Kidney (tissue), 13 donors: ENCODE measurements at regions not wholly inside any gene's neighbourhood (a gene's known extent, or its start where the extent isn't known, plus 50 kb on each side); places are given as distances from the start of the nearest gene placed in this dataset.

ENCODE experiments used
- DNase-seq, 5 donors: peaks; one replicate each; pipeline ENCODE4 v3.0.0-alpha.2; 2013 to 2020
- FAIRE-seq: peaks from 2 replicates; lab custom pipeline; 2012; peaks lifted over from hg19 to GRCh38; lab: Jason Lieb, UNC
- H3K27ac ChIP-seq, 2 donors: one replicate each; pipeline ENCODE4 v1.7.0; 2013; ENCODE audit warnings: low read depth in 2 of 2, low read length in 2 of 2, inconsistent platforms in 1 of 2
- H3K27me3 ChIP-seq: one replicate; pipeline ENCODE4 v1.7.1; 2013; ENCODE audit warnings: low read length, inconsistent platforms; ENCODE audit not compliant: control insufficient read depth, insufficient read depth
- H3K36me3 ChIP-seq, 3 donors: one replicate each; pipeline versions ENCODE4 v1.7.0 to v1.7.1; 2013; ENCODE audit warnings: low read length in 3 of 3, control low read depth in 1 of 3, inconsistent platforms in 1 of 3; ENCODE audit not compliant: insufficient read depth in 3 of 3, control insufficient read depth in 2 of 3
- H3K4me1 ChIP-seq, 3 donors: one replicate each; pipeline versions ENCODE4 v1.7.0 to v1.7.1; 2013; ENCODE audit warnings: low read length in 3 of 3, inconsistent platforms in 1 of 3, low read depth in 1 of 3; ENCODE audit not compliant: control insufficient read depth in 2 of 3, insufficient read depth in 2 of 3
- H3K4me3 ChIP-seq, 3 donors: one replicate each; pipeline versions ENCODE4 v1.7.0 to v1.8.1; 2013; ENCODE audit warnings: low read length in 3 of 3, control low read depth in 1 of 3, inconsistent platforms in 1 of 3
- H3K9ac ChIP-seq, 3 donors: one replicate each; pipeline versions ENCODE4 v1.7.0 to v1.7.1; 2013; ENCODE audit warnings: low read length in 3 of 3, control low read depth in 1 of 3, inconsistent platforms in 1 of 3
- H3K9me3 ChIP-seq, 3 donors: one replicate each; pipeline versions ENCODE4 v1.7.0 to v1.7.1; 2013; ENCODE audit warnings: low read length in 3 of 3, control low read depth in 1 of 3, inconsistent platforms in 1 of 3; ENCODE audit not compliant: control insufficient read depth in 2 of 3, insufficient read depth in 1 of 3
- intact Hi-C: fragments of 100-400 bp; cut with DNase I; formaldehyde crosslinking; loops from one replicate; pipeline ENCODE4 v1.11.1; 2022
- TF ChIP-seq, protein P1 (sequence below): IDR thresholded peaks from 3 replicates; pipeline ENCODE4 v1.5.1; 2012; ENCODE audit warnings: mild to moderate bottlenecking, moderate library complexity, borderline replicate concordance; ENCODE audit not compliant: insufficient read depth; ENCODE audit errors: extremely low read depth
- donor health status: control.
- donor health status: control.
- donor health status: control.
- donor health status: control.
- donor health status: control.
- donor health status: DM: yes; HTN: yes; CAD: no.
- donor health status: Normal renal cell carcinoma (clear cell type).

DNA sequence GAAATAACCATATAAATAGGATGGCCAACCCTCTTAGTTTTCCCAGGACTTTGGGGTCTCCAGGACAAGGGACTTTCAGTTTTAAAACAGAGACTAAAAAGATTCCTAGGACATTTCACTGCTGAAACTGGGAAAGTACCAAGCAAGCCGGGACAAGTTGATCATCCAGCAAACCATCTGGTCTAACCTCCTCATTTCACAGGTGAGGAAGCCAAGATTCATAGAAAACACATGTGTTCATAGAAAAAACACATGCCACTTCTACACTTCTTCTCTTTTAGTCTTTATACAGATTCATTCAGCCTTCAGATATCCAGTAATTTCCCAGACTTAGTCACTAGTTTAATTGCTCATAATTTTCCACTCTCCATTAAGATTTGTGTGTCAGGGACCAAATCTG lies 165.6 kb upstream of the CCDC54 start:
- Histone ChIP-seq H3K9ac (no peak overlapping the region), H3K27me3 (no peaks in the 10 kb centered on the region), H3K9me3 (no peaks in the 10 kb centered on the region), H3K4me1 (peaks cover 0 to 3% (median 3%) of the 10 kb centered on the region in 3 donors), H3K4me3 (no peak overlapping the region), H3K27ac (no peak overlapping the region), H3K36me3 (no peaks in the 10 kb centered on the region)
- DNase-seq (no peak), FAIRE-seq (no peak)
- intact Hi-C loops = no loop called here
- TF ChIP-seq, protein P1, sequence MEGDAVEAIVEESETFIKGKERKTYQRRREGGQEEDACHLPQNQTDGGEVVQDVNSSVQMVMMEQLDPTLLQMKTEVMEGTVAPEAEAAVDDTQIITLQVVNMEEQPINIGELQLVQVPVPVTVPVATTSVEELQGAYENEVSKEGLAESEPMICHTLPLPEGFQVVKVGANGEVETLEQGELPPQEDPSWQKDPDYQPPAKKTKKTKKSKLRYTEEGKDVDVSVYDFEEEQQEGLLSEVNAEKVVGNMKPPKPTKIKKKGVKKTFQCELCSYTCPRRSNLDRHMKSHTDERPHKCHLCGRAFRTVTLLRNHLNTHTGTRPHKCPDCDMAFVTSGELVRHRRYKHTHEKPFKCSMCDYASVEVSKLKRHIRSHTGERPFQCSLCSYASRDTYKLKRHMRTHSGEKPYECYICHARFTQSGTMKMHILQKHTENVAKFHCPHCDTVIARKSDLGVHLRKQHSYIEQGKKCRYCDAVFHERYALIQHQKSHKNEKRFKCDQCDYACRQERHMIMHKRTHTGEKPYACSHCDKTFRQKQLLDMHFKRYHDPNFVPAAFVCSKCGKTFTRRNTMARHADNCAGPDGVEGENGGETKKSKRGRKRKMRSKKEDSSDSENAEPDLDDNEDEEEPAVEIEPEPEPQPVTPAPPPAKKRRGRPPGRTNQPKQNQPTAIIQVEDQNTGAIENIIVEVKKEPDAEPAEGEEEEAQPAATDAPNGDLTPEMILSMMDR = no peak

DNA sequence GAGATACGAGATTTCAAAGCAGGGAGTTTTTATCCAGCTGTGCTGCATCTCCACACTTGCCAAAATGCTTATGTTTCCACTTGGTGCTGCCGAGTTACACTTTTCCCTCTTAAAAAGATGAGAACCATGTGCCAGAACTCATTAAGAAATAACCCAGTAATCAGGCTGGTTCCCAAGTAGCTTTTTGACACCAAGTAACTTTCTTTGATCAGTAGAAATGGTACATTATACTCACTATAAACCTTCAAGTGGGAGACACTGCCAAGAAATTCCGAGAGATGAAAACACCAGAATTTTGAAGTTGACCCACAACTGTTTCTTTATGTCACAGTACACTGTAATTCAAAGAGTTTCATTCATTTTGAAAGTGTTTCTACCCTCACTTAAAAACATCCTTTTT lies 164.6 kb upstream of the CCDC54 start:
- Histone ChIP-seq H3K9ac (no peak overlapping the region), H3K4me1 (peaks cover 0 to 3% (median 3%) of the 10 kb centered on the region in 3 donors), H3K4me3 (no peak overlapping the region), H3K27ac (no peak overlapping the region), H3K36me3 (no peaks in the 10 kb centered on the region), H3K27me3 (no peaks in the 10 kb centered on the region), H3K9me3 (no peaks in the 10 kb centered on the region)
- no peak for FAIRE-seq
- intact Hi-C loops = no loop called here
- DNase-seq = peak in 2 of 5 donors; percentile 16 to 54
- TF ChIP-seq, protein P1 = no peak

DNA sequence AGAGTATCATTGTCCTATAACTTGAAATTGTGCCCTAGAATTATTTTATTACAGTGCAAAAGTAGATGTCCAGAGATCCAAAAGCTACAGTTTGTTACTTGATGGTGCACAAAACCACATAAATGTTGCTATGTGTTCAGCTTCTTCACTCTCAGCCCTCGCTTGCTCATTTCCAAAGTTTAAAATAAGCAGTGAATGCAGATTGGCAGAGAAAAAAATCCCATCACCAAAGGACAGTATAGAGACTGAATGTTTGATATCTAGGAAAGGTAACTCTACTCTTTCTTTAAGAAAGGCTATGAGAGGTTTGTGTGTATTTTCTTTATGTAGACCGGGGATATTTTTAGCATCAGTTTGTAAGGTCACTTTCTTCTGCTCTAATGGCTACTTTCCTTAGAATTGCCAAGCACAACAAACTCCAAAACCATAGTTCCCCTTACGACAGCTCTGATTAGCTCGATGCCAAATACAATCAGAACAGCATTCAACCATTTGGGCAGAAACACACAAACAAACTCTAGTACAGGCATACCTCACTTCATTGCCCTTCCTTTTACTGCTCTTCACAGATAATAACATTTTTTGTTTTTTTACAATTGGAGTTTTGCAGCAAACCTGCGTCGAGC lies 164.1 kb upstream of the CCDC54 start:
- Histone ChIP-seq H3K9me3 (no peaks in the 10 kb centered on the region), H3K27me3 (no peaks in the 10 kb centered on the region), H3K9ac (no peak overlapping the region), H3K4me1 (peaks cover 0 to 3% (median 0%) of the 10 kb centered on the region in 3 donors), H3K4me3 (no peak overlapping the region), H3K36me3 (no peaks in the 10 kb centered on the region), H3K27ac (no peak overlapping the region)
- FAIRE-seq (no peak), DNase-seq (peak in 2 of 5 donors; percentile 9 to 51)
- TF ChIP-seq, protein P1 = no peak
- intact Hi-C loops = no loop called here

GRCh38 chr3:107216229-107216628 lies 161.0 kb upstream of the CCDC54 start:
- TF ChIP-seq, protein P1 = no peak
- H3K36me3 ChIP-seq = no peaks in the 10 kb centered on the region
- no peak overlapping the region for H3K27ac ChIP-seq
- H3K9me3 ChIP-seq = no peaks in the 10 kb centered on the region
- H3K9ac ChIP-seq = no peak overlapping the region
- no peak overlapping the region for H3K4me3 ChIP-seq
- no peaks in the 10 kb centered on the region for H3K27me3 ChIP-seq
- FAIRE-seq = no peak
- intact Hi-C loops = no loop called here
- no peaks in the 10 kb centered on the region for H3K4me1 ChIP-seq
- no peak for DNase-seq
